ENCODE measurements at regions not wholly inside any gene's neighbourhood (a gene's known extent, or its start where the extent isn't known, plus 50 kb on each side); places are given as distances from the start of the nearest gene placed in this dataset.

DNA sequence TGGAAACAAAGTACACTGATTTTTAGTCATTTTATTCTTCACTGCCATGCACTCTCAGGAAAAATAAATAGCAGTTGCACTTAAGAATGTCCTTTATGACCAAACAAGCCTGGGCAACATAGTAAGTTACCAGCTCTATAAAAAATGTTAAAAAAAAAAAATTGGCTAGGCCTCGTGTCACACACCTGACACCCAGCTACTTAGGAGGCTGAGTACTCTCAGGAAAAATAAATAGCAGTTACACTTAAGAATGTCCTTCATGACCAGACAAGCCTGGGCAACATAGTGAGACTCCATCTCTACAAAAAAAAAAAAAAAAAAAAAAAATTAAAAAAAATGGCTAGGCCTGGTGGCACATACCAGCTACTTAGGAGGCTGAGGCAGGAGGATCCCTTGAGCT, 304.6 kb downstream of the SLCO4C1 start:
- TF ChIP-seq EZH2 (IDR thresholded peaks at IDR 0.05; ENCODE audit: insufficient read depth, poor library complexity, severe bottlenecking): no peak
- no peak for TF ChIP-seq EZH2phosphoT487 (IDR thresholded peaks at IDR 0.05; ENCODE audit: insufficient read depth, low read depth)

Measured in GM23248 (cell line).